Gastroesophageal sphincter (tissue), 3 donors: ENCODE measurements at regions not wholly inside any gene's neighbourhood (a gene's known extent, or its start where the extent isn't known, plus 50 kb on each side); places are given as distances from the start of the nearest gene placed in this dataset.

Source experiments
- POLR2AphosphoS5 ChIP-seq: sonication (generic); formaldehyde crosslinking; IDR thresholded peaks from one replicate; pipeline ENCODE4 v1.6.1; 2017; ENCODE audit warnings: antibody characterized with exemption
- TF ChIP-seq, protein P1 (sequence below), 4 experiments: fragments of 200-600 bp in 2 of 4; fragments of 450-650 bp in 2 of 4; sonication (generic) in 1 of 4; IDR thresholded peaks; one replicate each; pipeline ENCODE4 v1.5.1; 2017 to 2019; ENCODE audit warnings: antibody characterized with exemption in 4 of 4, mild to moderate bottlenecking in 2 of 4, moderate library complexity in 2 of 4

DNA sequence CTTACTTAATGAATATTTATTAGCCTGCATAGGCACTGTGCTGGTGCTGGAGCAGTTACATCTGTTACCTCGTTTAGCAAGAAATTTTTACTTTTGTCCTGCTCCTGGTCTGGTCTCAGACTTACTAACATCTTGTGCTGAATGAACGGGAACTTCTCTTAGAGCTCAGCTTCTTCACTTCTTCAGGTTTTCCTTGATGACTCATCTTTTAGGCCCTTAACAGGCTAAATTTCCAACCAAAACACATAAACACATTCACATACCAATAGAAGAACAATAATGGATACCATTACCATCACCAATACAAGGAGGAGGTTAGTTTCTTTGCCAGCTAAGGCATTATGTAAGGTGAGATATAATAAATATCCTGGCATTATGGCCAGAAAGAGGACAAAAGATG lies 68.9 kb downstream of the IFI44 start:
- TF ChIP-seq, protein P1, sequence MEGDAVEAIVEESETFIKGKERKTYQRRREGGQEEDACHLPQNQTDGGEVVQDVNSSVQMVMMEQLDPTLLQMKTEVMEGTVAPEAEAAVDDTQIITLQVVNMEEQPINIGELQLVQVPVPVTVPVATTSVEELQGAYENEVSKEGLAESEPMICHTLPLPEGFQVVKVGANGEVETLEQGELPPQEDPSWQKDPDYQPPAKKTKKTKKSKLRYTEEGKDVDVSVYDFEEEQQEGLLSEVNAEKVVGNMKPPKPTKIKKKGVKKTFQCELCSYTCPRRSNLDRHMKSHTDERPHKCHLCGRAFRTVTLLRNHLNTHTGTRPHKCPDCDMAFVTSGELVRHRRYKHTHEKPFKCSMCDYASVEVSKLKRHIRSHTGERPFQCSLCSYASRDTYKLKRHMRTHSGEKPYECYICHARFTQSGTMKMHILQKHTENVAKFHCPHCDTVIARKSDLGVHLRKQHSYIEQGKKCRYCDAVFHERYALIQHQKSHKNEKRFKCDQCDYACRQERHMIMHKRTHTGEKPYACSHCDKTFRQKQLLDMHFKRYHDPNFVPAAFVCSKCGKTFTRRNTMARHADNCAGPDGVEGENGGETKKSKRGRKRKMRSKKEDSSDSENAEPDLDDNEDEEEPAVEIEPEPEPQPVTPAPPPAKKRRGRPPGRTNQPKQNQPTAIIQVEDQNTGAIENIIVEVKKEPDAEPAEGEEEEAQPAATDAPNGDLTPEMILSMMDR (IDR thresholded peaks at IDR 0.05) = no peak
- TF ChIP-seq POLR2AphosphoS5 = no peak
